GM18870 (cell line): ENCODE measurements at regions not wholly inside any gene's neighbourhood (a gene's known extent, or its start where the extent isn't known, plus 50 kb on each side); places are given as distances from the start of the nearest gene placed in this dataset.

Experiments used
- ATAC-seq: cut with Tn5 transposase; IDR thresholded peaks from one replicate; pipeline ENCODE4 v1.9.1; 2021; ENCODE audit warnings: moderate library complexity; ENCODE audit not compliant: unreplicated experiment

- no peak for ATAC-seq
Measured at GRCh38 chr6:48057601-48058000, 53.4 kb downstream of the PTCHD4 start.

- ATAC-seq, result no peak
Measured at GRCh38 chr6:48048451-48049146, 62.4 kb downstream of the PTCHD4 start.

- no peak for ATAC-seq
Measured at GRCh38 chr6:48041894-48042293, 69.1 kb downstream of the PTCHD4 start.

GRCh38 chr6:48037946-48038345 lies 73.1 kb downstream of the PTCHD4 start:
- no peak for ATAC-seq

GRCh38 chr6:48036316-48036715 lies 74.7 kb downstream of the PTCHD4 start:
- ATAC-seq, result no peak

GRCh38 chr6:48032151-48032550 lies 78.8 kb downstream of the PTCHD4 start:
- no peak for ATAC-seq

GRCh38 chr6:48031711-48032110 lies 79.3 kb downstream of the PTCHD4 start:
- no peak for ATAC-seq

GRCh38 chr6:48027704-48028435 lies 83.1 kb downstream of the PTCHD4 start:
- peak; percentile 69 for ATAC-seq

GRCh38 chr6:48024956-48025355 lies 86.0 kb downstream of the PTCHD4 start:
- no peak for ATAC-seq

- ATAC-seq, result no peak
Measured at GRCh38 chr6:48021904-48022303, 89.1 kb downstream of the PTCHD4 start.

GRCh38 chr6:48016020-48016755 lies 94.8 kb downstream of the PTCHD4 start:
- no peak for ATAC-seq

- no peak for ATAC-seq
Measured at GRCh38 chr6:47992809-47993208, 118.2 kb downstream of the PTCHD4 start.

- ATAC-seq, result no peak
Measured at GRCh38 chr6:47983491-47983890, 127.5 kb downstream of the PTCHD4 start.

GRCh38 chr6:47977314-47977713 lies 133.7 kb downstream of the PTCHD4 start:
- ATAC-seq, result no peak

- no peak for ATAC-seq
Measured at GRCh38 chr6:47974106-47974505, 136.9 kb downstream of the PTCHD4 start.

GRCh38 chr6:47970826-47971225 lies 140.2 kb downstream of the PTCHD4 start:
- no peak for ATAC-seq

GRCh38 chr6:47967843-47968242 lies 143.2 kb downstream of the PTCHD4 start:
- ATAC-seq, result peak; percentile 75

GRCh38 chr6:47964969-47965368 lies 146.0 kb downstream of the PTCHD4 start:
- no peak for ATAC-seq

- ATAC-seq, result no peak
Measured at GRCh38 chr6:47952640-47953039, 158.4 kb downstream of the PTCHD4 start.

GRCh38 chr6:47944846-47945245 lies 163.0 kb downstream of the OPN5 start:
- ATAC-seq, result no peak

- ATAC-seq, result no peak
Measured at GRCh38 chr6:47938405-47938804, 156.6 kb downstream of the OPN5 start.

GRCh38 chr6:47936820-47937219 lies 155.0 kb downstream of the OPN5 start:
- no peak for ATAC-seq
